Astrocyte (in vitro differentiated cells and primary cell): ENCODE measurements at regions not wholly inside any gene's neighbourhood (a gene's known extent, or its start where the extent isn't known, plus 50 kb on each side); places are given as distances from the start of the nearest gene placed in this dataset.

ENCODE experiments used
- EZH2 ChIP-seq: IDR thresholded peaks from 2 replicates; pipeline ENCODE4 v1.6.1; 2012; ENCODE audit warnings: mild to moderate bottlenecking, low read length, inconsistent platforms; ENCODE audit not compliant: insufficient read depth
- TF ChIP-seq, protein P1 (sequence below): IDR thresholded peaks from 2 replicates; pipeline ENCODE4 v1.5.1; 2011; ENCODE audit warnings: low read depth, mild to moderate bottlenecking, inconsistent platforms, low read length, moderate library complexity; ENCODE audit not compliant: insufficient read depth

DNA sequence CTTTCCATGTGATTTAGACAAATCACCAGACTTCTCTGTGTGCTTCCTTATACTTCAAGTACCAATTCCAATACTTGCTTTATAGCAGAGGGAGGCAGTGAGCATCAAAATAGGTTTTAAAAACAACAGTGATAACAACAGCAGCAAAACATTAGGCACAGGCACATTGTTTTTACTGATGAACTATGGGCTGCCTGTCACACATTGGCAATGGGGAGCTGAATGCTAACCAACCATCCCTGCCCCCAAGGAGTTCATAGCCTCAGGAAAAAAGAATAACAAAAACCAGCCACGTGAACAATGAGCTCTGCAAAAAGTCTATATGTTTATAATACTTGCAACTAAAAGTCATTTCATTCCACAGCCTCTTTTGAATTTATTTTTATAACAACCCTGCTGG, 287.9 kb upstream of the TRIB2 start:
- TF ChIP-seq, protein P1, sequence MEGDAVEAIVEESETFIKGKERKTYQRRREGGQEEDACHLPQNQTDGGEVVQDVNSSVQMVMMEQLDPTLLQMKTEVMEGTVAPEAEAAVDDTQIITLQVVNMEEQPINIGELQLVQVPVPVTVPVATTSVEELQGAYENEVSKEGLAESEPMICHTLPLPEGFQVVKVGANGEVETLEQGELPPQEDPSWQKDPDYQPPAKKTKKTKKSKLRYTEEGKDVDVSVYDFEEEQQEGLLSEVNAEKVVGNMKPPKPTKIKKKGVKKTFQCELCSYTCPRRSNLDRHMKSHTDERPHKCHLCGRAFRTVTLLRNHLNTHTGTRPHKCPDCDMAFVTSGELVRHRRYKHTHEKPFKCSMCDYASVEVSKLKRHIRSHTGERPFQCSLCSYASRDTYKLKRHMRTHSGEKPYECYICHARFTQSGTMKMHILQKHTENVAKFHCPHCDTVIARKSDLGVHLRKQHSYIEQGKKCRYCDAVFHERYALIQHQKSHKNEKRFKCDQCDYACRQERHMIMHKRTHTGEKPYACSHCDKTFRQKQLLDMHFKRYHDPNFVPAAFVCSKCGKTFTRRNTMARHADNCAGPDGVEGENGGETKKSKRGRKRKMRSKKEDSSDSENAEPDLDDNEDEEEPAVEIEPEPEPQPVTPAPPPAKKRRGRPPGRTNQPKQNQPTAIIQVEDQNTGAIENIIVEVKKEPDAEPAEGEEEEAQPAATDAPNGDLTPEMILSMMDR = no peak
- TF ChIP-seq EZH2 = no peak
